HepG2 (cell line): ENCODE measurements at regions not wholly inside any gene's neighbourhood (a gene's known extent, or its start where the extent isn't known, plus 50 kb on each side); places are given as distances from the start of the nearest gene placed in this dataset.

Experiments used
- ATF1 ChIP-seq: IDR thresholded peaks from 2 replicates; pipeline ENCODE4 v1.6.1; 2016; ENCODE audit warnings: mild to moderate bottlenecking, control low read depth
- CHCHD3 ChIP-seq: sonication (generic); formaldehyde crosslinking; IDR thresholded peaks from 2 replicates; pipeline ENCODE4 v1.8.0; 2022; ENCODE audit warnings: mild to moderate bottlenecking, missing genetic modification reagents, moderate library complexity
- CTCF ChIP-seq: sonication (generic); formaldehyde crosslinking; IDR thresholded peaks from 2 replicates; pipeline ENCODE4 v1.5.0; 2020; ENCODE audit warnings: mild to moderate bottlenecking, missing genetic modification reagents, moderate library complexity
- HNRNPUL1 ChIP-seq: fragments of 200-400 bp; formaldehyde crosslinking; IDR thresholded peaks from 2 replicates; pipeline ENCODE4 v1.6.1; 2017; ENCODE audit warnings: low read depth, mild to moderate bottlenecking, low read length, moderate library complexity
- HOXA5 ChIP-seq: sonication (generic); formaldehyde crosslinking; IDR thresholded peaks from 2 replicates; pipeline ENCODE4 v1.4.0; 2020; ENCODE audit warnings: missing genetic modification reagents
- NFAT5 ChIP-seq: sonication (generic); formaldehyde crosslinking; IDR thresholded peaks from 2 replicates; pipeline ENCODE4 v1.4.0; 2020; ENCODE audit warnings: missing genetic modification reagents
- POLR2A ChIP-seq, 2 experiments: IDR thresholded peaks; 2 replicates each; pipeline ENCODE4 v1.6.1; 2011; ENCODE audit warnings: low read depth in 2 of 2, low read length in 2 of 2, mild to moderate bottlenecking in 1 of 2, moderate library complexity in 1 of 2; ENCODE audit not compliant: insufficient read depth in 1 of 2
- POLR2AphosphoS2 ChIP-seq: IDR thresholded peaks from 2 replicates; pipeline ENCODE4 v1.6.1; 2011; ENCODE audit warnings: low read depth, low read length, improper control_type of control experiment
- ZNF782 ChIP-seq: sonication (generic); formaldehyde crosslinking; IDR thresholded peaks from 2 replicates; pipeline ENCODE4 v1.4.0; 2020; ENCODE audit warnings: missing genetic modification reagents, mild to moderate bottlenecking, borderline replicate concordance

- TF ChIP-seq CTCF (no peak), NFAT5 (CRISPR knock-in tag) (no peak), POLR2AphosphoS2 (no peak), HOXA5 (CRISPR knock-in tag) (no peak), ATF1 (CRISPR knock-in tag) (no peak), HNRNPUL1 (no peak), POLR2A (IDR thresholded peaks at IDR 0.05; ENCODE audit: insufficient read depth in 1 of 2, low read depth in 2 of 2, low read length in 2 of 2) (no peak), ZNF782 (CRISPR knock-in tag) (no peak), CHCHD3 (no peak)
These were observed 97.1 kb upstream of the PLEKHG7 start for GRCh38 chr12:92605621-92606170.
